H1 (cell line): ENCODE measurements at regions not wholly inside any gene's neighbourhood (a gene's known extent, or its start where the extent isn't known, plus 50 kb on each side); places are given as distances from the start of the nearest gene placed in this dataset.

ENCODE experiments used
- CREB1 ChIP-seq: IDR thresholded peaks from 2 replicates; pipeline ENCODE4 v1.6.1; 2012; ENCODE audit warnings: inconsistent platforms
- JUN ChIP-seq: IDR thresholded peaks from 2 replicates; pipeline ENCODE4 v1.6.1; 2011; ENCODE audit warnings: low read depth, mild to moderate bottlenecking, improper control_type of control experiment, low read length
- TF ChIP-seq, protein P1 (sequence below), 3 experiments: IDR thresholded peaks; 1 replicate in 2 of 3; 2 replicates in 1 of 3; pipeline versions ENCODE4 v1.5.1 to v1.6.1; 2011; ENCODE audit warnings: low read length in 3 of 3, mild to moderate bottlenecking in 3 of 3, inconsistent platforms in 2 of 3, low read depth in 1 of 3, moderate library complexity in 1 of 3; ENCODE audit not compliant: insufficient read depth in 1 of 3; ENCODE audit errors: control extremely low read depth in 1 of 3
- TF ChIP-seq, protein P2 (sequence below): IDR thresholded peaks from 2 replicates; pipeline ENCODE4 v1.6.1; 2012; ENCODE audit warnings: inconsistent platforms

DNA sequence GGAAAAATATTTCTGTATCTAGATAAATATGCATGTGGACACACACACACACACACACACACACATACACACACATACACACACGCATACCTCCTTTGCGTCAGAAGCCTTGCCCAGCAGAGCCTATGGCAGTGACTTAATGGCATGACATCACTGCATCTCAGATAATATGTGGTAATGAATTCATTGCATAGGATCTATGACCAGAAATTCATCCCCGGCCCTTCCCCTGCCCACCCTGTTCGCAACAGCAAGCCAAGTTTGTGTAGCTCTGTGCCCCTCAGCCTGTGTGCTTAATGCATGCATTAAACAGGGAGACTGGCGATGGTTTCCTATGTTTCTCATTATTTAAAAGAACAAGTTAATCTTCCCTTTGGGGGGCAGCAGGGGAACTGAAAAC is 120.7 kb downstream of the NKX6-1 start:
- TF ChIP-seq JUN, result no peak
- TF ChIP-seq, protein P1, sequence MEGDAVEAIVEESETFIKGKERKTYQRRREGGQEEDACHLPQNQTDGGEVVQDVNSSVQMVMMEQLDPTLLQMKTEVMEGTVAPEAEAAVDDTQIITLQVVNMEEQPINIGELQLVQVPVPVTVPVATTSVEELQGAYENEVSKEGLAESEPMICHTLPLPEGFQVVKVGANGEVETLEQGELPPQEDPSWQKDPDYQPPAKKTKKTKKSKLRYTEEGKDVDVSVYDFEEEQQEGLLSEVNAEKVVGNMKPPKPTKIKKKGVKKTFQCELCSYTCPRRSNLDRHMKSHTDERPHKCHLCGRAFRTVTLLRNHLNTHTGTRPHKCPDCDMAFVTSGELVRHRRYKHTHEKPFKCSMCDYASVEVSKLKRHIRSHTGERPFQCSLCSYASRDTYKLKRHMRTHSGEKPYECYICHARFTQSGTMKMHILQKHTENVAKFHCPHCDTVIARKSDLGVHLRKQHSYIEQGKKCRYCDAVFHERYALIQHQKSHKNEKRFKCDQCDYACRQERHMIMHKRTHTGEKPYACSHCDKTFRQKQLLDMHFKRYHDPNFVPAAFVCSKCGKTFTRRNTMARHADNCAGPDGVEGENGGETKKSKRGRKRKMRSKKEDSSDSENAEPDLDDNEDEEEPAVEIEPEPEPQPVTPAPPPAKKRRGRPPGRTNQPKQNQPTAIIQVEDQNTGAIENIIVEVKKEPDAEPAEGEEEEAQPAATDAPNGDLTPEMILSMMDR (IDR thresholded peaks at IDR 0.05; ENCODE audit: control extremely low read depth in 1 of 3, insufficient read depth in 1 of 3, low read depth in 1 of 3, low read length in 3 of 3), result no peak
- peak; percentile 52; the same call in 1 of the 2 replicates for TF ChIP-seq CREB1
- TF ChIP-seq, protein P2, sequence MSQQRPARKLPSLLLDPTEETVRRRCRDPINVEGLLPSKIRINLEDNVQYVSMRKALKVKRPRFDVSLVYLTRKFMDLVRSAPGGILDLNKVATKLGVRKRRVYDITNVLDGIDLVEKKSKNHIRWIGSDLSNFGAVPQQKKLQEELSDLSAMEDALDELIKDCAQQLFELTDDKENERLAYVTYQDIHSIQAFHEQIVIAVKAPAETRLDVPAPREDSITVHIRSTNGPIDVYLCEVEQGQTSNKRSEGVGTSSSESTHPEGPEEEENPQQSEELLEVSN, result no peak
